NOMO-1 treated with dmso at 0.1 percent for 144 hours (cell line): ENCODE measurements at regions not wholly inside any gene's neighbourhood (a gene's known extent, or its start where the extent isn't known, plus 50 kb on each side); places are given as distances from the start of the nearest gene placed in this dataset.

Experiments used
- DNase-seq: peaks from one replicate; lab custom pipeline; 2025; ENCODE audit not compliant: unreplicated experiment; lab: John Stamatoyannopoulos, UW

DNA sequence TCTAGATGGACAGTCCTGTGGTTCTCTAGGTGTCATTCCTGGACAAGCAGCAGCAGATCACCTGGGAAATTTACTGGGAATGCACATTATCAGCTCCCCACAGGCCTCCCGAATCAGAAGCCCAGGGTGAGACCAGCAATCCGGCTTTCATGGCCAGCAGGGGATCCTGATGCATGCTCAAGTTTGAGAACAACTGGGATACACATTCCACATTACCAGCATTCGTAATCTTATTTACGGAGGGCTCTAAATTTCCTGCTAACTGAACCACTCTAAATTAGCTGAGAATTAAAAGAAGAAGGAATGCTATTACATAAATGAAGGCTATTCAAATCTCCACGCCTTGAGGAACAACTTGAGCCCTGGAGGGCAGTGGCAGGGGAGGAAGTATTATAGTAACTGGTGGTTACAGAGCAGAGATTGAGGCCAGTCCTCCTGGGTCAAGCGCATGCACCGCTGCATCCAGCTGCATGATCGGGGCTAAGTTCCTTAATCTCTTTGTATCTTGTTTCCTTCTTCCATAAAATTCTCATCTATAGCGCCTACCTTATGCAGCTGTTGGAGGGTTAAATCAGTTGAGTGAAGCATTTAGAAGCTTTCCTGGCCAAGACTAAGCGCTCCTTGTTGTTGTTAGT is 403.7 kb downstream of the CDH26 start:
- no peak for DNase-seq

- DNase-seq: no peak
These were observed 404.3 kb downstream of the CDH26 start for GRCh38 chr20:60362531-60362930.

GRCh38 chr20:60363698-60364097 is 405.5 kb downstream of the CDH26 start:
- no peak for DNase-seq

DNA sequence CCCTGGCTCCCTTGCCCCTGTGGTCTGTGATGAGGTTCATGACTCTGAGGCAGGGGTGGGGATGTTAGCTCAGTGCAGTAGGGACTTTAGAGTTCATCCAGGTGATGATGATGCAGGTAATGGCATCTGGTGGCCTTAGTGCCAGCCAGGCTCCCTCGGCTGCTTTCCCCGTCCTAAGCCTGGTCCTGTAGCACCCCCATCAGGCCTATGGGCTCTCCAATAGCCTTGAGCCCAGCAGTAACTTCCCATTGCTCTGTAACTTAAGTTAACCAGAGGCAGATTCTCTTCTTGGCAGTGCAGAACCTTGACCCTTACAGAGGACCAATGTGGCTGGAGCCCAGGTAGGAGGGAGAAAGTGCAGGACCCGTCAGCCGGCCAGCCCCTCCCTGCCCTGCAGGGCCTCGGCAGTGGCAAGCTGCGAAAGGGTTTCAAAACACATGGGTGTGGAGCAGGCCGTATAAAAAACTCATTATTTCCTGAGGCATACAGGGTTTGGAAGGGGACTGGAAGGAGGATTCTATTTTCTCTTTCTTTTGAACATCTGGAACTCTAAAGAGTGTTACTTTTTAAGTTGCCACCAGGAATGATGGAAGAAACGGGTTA is 406.9 kb downstream of the CDH26 start:
- DNase-seq: no peak

GRCh38 chr20:60365882-60366281 is 407.7 kb downstream of the CDH26 start:
- no peak for DNase-seq

- no peak for DNase-seq
These were observed 413.2 kb downstream of the CDH26 start for GRCh38 chr20:60371384-60371783.

DNA sequence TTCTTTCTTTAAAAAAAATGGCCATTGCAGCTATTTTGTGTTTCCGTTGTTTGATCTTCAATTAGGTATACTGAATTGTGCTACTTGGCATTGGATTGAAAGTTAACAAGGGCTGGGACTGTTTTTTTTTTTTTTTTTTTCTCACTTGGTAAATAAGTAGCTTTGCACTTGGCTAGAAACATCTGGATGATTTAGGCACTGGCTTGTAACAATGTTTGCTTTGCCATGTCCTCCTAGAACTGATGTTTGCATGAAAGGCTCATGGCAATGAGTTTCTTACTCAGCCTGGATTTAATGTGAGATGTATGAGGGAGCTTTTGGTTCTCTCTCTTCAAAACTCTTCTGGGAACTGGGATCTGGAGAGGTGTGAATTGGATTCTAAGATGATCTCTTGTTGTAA is 414.1 kb downstream of the CDH26 start:
- no peak for DNase-seq

DNA sequence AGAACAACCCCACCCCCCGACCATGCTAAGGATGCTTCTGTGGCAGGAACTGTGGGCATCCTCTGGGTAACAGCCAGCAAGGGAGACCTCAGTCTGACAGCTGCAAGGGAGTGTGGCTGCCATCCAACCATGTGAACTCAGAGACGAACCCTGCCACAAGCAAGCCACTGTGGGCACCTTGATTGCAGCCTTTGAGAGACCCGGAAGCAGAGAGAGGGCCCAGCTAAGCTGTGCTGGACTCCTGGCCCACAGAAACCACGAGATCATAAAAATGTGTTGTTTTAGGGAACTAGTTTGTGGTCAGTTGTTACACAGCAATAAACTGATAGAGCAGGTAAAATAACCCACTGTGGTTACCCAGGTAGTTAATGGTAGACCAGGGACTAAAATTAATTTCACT is 414.6 kb downstream of the CDH26 start:
- DNase-seq: peak; percentile 5

DNA sequence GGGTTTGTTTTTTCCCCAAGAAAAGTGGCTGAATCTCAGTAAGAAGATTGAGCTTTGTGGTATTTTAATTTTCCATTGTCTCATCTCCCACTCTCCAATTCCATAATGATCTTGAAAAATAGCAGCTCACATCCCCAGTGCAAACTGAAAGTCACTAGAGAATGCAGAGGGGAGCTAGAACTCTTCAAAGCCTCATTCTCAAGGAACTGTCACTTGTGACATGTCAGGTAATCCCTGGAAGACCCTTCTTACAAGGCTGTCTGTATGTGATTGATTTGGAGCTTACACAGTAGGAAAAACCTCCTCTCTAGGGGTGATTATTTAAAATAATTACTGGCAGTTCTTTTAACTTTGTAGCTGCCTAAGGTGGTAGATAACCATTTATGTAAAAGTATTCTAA is 420.4 kb downstream of the CDH26 start:
- DNase-seq: no peak

DNA sequence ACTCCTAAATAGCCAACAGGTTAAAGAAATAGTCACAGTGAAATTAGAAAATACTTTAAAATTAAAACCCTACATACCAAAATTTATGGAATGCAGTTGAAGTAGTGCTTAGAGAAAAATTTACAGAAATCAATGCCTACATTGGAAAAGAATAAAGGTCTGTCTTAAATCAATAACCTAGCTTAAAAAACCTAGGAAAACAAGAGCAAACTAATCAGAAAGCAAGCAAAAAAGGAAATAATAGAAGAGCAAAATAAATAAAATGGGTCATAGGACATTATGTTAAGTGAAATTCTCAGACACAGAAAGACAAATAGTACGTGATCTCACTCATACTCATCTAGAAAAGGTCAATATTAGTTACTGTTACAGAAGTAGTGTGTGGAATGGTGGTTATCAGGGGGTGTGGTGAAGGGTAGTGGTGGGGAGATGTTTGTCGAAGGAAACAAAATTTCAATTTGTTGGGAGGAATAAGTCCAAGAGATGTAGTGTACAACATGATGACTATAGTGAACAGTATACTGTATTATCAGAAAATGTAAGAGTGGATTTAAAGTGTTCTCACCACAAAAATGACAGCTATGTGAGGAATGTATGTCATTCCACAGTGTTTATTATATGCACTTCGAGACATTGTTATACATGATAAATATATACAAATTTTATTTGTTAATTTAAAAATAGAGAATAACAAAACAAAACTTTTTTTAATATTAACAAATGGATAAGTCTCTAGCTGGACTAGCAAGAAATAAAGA is 423.6 kb downstream of the CDH26 start:
- DNase-seq: no peak

DNA sequence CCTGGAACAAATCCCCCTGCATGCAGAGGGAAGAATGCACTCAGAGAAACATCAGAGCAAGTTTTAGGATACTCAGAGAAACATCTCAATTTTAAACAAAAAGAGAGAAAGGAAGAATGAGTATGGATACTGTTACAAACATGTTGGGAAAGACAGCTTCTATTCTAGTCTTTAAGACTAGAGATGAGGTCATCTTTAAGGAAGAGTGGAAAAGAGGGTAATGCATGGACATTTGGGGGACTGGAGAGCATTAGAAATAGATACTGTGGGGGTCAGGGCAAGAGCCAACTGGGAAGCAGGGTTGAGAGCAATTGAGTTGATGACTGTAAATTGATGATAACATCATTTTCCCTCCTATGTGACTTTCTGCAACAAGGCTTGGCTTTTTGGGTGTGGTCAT is 431.2 kb downstream of the CDH26 start:
- DNase-seq: no peak

- no peak for DNase-seq
These were observed 431.7 kb downstream of the CDH26 start for GRCh38 chr20:60389882-60390281.

- no peak for DNase-seq
These were observed 437.8 kb downstream of the CDH26 start for GRCh38 chr20:60395991-60396390.

DNA sequence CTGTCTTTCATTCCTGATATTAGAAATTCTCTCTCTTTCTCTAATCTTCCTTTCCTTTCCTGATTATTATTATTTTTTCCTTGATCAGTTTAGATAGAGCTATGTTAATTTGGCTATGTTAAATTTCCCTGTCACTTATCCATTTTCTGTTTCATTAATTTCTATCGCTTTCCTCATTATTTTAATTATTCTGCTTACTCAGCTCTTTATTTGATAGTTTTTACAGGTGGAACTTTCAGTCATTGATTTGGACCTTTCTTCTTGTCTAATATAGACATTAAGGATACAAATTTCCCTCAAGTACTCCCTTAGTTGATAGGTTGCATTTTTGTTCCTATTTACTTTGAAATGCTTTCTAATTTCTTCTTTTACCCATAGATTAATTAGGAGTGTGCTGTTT is 442.3 kb downstream of the CDH26 start:
- DNase-seq: no peak

DNA sequence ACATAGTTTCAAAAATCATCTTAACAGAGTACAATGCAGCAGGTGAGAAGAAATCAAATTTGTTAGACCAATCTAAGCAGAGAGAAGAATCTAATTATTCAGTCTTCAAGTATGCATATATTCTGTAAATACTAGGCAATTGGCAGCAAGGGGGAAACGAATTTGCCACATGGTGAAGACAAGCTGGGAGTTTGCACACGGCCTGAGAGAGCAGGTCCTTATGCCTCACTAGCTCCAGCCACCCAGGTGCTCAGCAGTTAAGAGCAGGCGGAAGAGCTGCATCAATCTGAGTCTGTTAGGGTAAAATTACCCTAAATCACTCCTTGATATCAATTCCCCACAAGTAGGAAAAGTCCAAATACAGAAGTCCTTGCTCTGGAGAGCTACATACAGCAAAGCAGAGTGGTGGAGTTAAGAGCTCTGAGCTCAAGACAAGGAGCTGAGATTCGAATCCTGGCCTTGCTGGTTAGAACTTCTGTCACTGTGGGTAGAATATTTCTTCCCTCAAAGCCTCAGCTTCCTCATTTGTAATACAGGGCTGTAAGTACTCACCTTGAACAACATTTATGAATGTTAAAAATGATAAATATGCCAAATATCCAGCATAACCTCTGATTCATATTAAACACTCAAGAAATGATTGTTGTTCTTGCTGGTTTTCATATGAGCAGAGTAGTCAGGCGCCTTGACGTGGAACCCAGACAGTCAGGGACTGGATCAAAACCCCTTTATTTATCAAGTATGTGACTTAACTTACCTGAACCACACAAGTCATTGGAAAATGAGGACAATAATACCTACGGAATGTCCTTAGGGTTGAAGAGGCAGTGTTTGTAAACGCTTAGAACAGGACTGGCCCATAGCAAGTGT is 444.2 kb downstream of the CDH26 start:
- no peak for DNase-seq

DNA sequence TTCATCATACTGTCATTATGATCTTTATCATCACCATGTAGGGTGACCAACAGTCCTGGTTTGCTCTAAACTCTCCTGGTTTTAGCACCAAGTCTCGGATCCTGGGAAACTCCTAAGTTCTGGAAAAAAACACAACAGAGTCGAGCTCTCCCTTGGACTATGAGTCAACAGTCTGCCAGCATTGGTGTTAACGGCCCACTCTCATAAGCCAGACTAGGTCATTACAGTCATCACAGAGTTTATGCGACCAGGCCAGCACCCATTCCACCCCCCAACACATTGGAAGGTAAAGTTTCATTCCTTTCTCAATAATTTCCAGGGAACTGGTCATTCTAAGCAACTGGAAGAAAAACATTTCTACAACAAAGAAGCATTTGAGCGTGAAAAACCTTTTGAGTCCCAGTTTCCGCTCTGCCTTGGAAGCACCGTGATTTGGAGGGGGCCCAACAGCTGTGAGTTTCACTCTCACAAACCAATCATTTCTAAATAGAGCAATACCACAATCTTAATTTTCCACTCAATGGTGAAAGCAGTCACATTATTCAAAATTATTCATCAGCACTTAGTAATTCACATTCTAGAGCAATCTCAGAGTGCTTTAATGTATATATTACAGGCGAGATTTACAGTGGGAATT is 445.0 kb downstream of the CDH26 start:
- DNase-seq: no peak

DNA sequence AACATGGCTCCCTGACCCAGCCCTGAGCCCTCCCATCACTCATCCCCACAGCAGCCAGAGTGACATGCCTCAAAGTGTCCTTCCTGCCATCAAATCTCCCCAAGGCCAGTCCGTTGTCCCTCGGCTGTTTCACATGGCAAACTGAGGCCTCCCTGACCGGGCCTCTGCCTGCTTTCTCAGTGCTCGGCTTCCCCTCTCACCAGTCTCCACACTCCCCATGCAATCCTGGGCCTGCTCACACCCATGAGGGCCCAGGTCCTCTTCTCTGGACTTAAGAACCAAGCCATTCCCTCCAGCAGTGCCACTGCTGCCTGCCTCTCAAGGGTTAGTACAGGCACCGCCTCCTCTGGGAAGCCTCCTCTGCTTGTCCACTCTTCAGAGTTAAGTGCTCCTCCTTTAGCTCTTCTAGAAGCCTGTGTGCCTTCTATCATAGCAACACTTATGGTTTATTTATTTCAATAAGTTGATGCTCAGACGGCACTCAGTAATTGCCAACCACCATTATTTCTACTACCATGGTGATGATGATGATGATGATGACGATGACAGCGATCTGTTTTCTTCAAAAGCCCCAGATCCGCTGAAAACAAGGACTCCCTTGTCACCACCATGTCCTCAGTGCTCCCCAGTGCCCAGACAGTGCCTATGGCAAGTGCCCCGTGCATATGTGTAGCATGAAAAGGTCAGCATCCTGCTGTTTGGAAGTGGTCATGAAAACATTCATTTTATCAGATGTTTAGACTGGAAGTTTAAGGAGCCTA is 449.0 kb downstream of the CDH26 start:
- no peak for DNase-seq

- DNase-seq: no peak
These were observed 449.7 kb downstream of the CDH26 start for GRCh38 chr20:60407938-60408337.

- no peak for DNase-seq
These were observed 450.2 kb downstream of the CDH26 start for GRCh38 chr20:60408435-60408834.

- no peak for DNase-seq
These were observed 452.5 kb downstream of the CDH26 start for GRCh38 chr20:60410618-60411264.
